ENCODE measurements at regions not wholly inside any gene's neighbourhood (a gene's known extent, or its start where the extent isn't known, plus 50 kb on each side); places are given as distances from the start of the nearest gene placed in this dataset.
"Not testable (repeated sequence)": the region's sequence is repeated elsewhere in the genome, so short reads cannot be mapped to it uniquely, and the experiment has no call there.

- no peak overlapping the region for H3K27ac Mint-ChIP-seq (ENCODE audit: low read depth)
- H3K27me3 Mint-ChIP-seq = no peaks in the 10 kb centered on the region
- DNase-seq (ENCODE audit: low spot score in 2 of 2) = no peak
- H3K4me1 Mint-ChIP-seq = no peaks in the 10 kb centered on the region
- H3K36me3 Mint-ChIP-seq (ENCODE audit: insufficient read depth) = no peaks in the 10 kb centered on the region
- H3K4me3 Mint-ChIP-seq = no peak overlapping the region
- ATAC-seq (replicated peaks; ENCODE audit: extremely low read depth, poor library complexity, severe bottlenecking) = no peak
- peaks cover 11% of the 10 kb centered on the region for H3K9me3 Mint-ChIP-seq
These were observed 1719.2 kb upstream of the LRRTM1 start for GRCh38 chr2:82023710-82024109.

DNA sequence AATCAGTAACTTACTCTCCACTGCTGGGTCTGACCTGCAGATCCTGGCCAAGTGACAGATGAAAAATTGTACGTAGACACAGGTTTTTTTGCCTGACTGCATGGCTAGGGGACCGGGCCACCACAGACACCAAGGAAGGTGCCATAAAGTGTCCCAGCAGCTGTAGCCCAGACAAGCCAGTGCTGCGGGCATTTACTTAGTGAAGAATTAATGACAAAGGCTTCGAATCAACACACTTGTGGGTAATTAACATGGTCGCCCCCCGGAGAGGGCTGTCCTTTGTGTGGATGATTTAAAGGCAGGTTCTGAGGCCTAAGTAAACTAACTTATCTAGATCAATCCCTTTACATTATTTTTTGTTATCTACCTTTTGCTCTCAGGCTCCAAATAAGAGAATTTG, 1709.1 kb upstream of the LRRTM1 start:
- ATAC-seq (replicated peaks; ENCODE audit: extremely low read depth, poor library complexity, severe bottlenecking) = no peak
- Mint-ChIP-seq H3K27ac (ENCODE audit: low read depth) (no peak overlapping the region), H3K4me3 (no peak overlapping the region), H3K36me3 (ENCODE audit: insufficient read depth) (no peaks in the 10 kb centered on the region), H3K9me3 (no peaks in the 10 kb centered on the region), H3K4me1 (no peaks in the 10 kb centered on the region), H3K27me3 (no peaks in the 10 kb centered on the region)
- no peak for DNase-seq (ENCODE audit: low spot score in 2 of 2)

DNA sequence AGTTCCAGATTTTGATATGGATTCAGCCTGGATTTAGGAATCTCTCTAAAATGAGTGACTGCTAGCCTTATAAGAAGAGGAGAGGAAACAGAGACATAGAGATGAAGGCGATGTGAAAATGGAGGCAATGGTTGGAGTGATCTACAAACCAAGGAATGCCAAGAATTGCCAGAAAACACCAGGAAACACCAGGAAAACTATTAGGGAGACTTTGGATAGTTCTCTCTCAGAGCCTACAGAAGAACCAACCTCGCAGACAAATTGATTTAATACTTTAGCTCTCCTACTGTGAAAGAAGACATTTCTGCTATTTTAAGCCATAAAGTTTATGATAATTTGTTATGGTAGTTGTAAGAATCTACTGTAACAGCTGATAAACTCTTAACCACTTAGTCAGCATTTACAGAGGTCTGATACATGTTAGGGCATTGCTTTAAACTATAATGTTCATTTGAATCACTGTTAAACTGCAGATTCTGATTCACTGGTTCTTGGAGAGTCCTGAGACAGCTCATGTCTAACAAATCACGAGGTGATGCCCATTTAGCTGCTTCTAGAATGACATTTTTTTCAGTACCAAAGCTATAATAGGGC, 1702.6 kb upstream of the LRRTM1 start:
- Mint-ChIP-seq H3K9me3 (peaks cover 23% of the 10 kb centered on the region), H3K4me3 (no peak overlapping the region), H3K36me3 (ENCODE audit: insufficient read depth) (no peaks in the 10 kb centered on the region), H3K27me3 (no peaks in the 10 kb centered on the region), H3K27ac (ENCODE audit: low read depth) (no peak overlapping the region), H3K4me1 (no peaks in the 10 kb centered on the region)
- no peak for DNase-seq (ENCODE audit: low spot score in 2 of 2)
- no peak for ATAC-seq (replicated peaks; ENCODE audit: extremely low read depth, poor library complexity, severe bottlenecking)

DNA sequence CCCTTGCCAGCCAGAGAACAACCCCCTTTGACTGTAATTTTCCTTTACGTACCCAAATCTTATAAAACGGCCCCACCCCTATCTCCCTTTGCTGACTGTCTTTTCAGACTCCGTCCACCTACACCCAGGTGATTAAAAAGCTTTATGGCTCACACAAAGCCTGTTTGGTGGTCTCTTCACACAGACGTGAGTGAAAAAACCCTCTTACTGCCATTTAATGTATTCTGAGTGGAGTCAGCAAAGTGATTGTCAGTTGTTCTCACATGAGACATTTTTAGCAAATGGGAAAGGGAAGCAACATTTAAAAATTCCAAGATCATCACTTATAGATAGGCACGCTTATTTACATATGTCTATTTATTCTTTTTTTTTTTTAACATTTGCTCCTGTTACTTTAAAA, 1701.3 kb upstream of the LRRTM1 start:
- H3K27me3 Mint-ChIP-seq; H3K36me3 Mint-ChIP-seq (ENCODE audit: insufficient read depth); H3K4me1 Mint-ChIP-seq; H3K4me3 Mint-ChIP-seq; H3K27ac Mint-ChIP-seq (ENCODE audit: low read depth); ATAC-seq (replicated peaks; ENCODE audit: extremely low read depth, poor library complexity, severe bottlenecking); DNase-seq (ENCODE audit: low spot score in 2 of 2): not testable (repeated sequence)
- peaks cover 23% of the 10 kb centered on the region for H3K9me3 Mint-ChIP-seq

DNA sequence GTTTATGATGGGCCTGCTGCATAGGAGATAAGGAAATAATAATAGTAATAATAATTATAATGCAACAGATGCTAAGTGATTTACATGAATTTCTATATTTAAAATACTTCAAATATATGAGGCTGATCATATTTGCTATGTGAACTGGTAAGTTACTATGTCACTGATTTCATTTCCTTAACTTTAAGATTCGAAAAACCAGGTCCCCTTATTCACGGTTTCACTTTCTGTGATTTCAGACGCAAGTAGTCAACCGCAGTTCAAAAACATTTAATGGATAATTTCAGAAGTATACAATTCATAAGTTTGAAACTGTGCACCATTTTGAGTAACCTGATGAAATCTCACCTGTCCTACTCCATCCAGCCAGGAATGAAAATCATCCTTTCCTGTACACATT, 1697.1 kb upstream of the LRRTM1 start:
- Mint-ChIP-seq H3K27ac (ENCODE audit: low read depth) (no peak overlapping the region), H3K9me3 (peaks cover 19% of the 10 kb centered on the region), H3K4me1 (no peaks in the 10 kb centered on the region), H3K36me3 (ENCODE audit: insufficient read depth) (no peaks in the 10 kb centered on the region), H3K27me3 (no peaks in the 10 kb centered on the region), H3K4me3 (no peak overlapping the region)
- ATAC-seq (replicated peaks; ENCODE audit: extremely low read depth, poor library complexity, severe bottlenecking) (no peak), DNase-seq (ENCODE audit: low spot score in 2 of 2) (no peak)

GRCh38 chr2:82000606-82001005, 1696.1 kb upstream of the LRRTM1 start:
- H3K27ac Mint-ChIP-seq (ENCODE audit: low read depth) = no peak overlapping the region
- no peaks in the 10 kb centered on the region for H3K27me3 Mint-ChIP-seq
- no peak overlapping the region for H3K4me3 Mint-ChIP-seq
- peaks cover 15% of the 10 kb centered on the region for H3K9me3 Mint-ChIP-seq
- no peaks in the 10 kb centered on the region for H3K36me3 Mint-ChIP-seq (ENCODE audit: insufficient read depth)
- no peak for ATAC-seq (replicated peaks; ENCODE audit: extremely low read depth, poor library complexity, severe bottlenecking)
- DNase-seq (ENCODE audit: low spot score in 2 of 2) = no peak
- H3K4me1 Mint-ChIP-seq = no peaks in the 10 kb centered on the region

GRCh38 chr2:81996332-81996731, 1691.8 kb upstream of the LRRTM1 start:
- no peaks in the 10 kb centered on the region for H3K36me3 Mint-ChIP-seq (ENCODE audit: insufficient read depth)
- DNase-seq (ENCODE audit: low spot score in 2 of 2) (no peak), ATAC-seq (replicated peaks; ENCODE audit: extremely low read depth, poor library complexity, severe bottlenecking) (no peak)
- no peaks in the 10 kb centered on the region for H3K27me3 Mint-ChIP-seq
- H3K9me3 Mint-ChIP-seq = peaks cover 13% of the 10 kb centered on the region
- no peak overlapping the region for H3K4me3 Mint-ChIP-seq
- no peak overlapping the region for H3K27ac Mint-ChIP-seq (ENCODE audit: low read depth)
- no peaks in the 10 kb centered on the region for H3K4me1 Mint-ChIP-seq

GRCh38 chr2:81991282-81991681, 1686.7 kb upstream of the LRRTM1 start:
- Mint-ChIP-seq H3K9me3 (peaks cover 11% of the 10 kb centered on the region), H3K27me3 (no peaks in the 10 kb centered on the region), H3K36me3 (ENCODE audit: insufficient read depth) (no peaks in the 10 kb centered on the region), H3K4me3 (no peak overlapping the region), H3K27ac (ENCODE audit: low read depth) (no peak overlapping the region), H3K4me1 (no peaks in the 10 kb centered on the region)
- ATAC-seq (replicated peaks; ENCODE audit: extremely low read depth, poor library complexity, severe bottlenecking) (no peak), DNase-seq (ENCODE audit: low spot score in 2 of 2) (no peak)

DNA sequence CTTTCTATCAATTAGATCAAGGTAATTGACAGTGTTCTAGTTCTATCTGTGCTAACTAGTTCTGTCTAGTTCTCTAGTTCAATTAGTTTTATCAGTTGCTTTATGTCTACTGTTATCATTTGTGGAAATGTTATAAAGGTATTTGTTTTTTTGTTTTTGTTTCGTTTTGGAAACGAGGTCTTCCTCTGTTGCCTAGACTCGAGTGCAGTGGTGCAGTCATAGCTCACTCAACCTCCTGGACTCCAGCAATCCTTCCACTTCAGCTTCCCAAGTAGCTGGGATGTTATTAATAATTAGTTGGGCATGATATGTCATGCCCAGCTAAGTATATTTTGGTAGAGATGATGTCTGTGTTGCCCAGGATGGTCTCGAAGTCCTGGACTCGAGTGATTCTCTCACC, 1682.8 kb upstream of the LRRTM1 start:
- H3K36me3 Mint-ChIP-seq (ENCODE audit: insufficient read depth) = no peaks in the 10 kb centered on the region
- no peaks in the 10 kb centered on the region for H3K4me1 Mint-ChIP-seq
- peaks cover 6% of the 10 kb centered on the region for H3K9me3 Mint-ChIP-seq
- H3K4me3 Mint-ChIP-seq = no peak overlapping the region
- ATAC-seq (replicated peaks; ENCODE audit: extremely low read depth, poor library complexity, severe bottlenecking) (no peak), DNase-seq (ENCODE audit: low spot score in 2 of 2) (no peak)
- no peaks in the 10 kb centered on the region for H3K27me3 Mint-ChIP-seq
- H3K27ac Mint-ChIP-seq (ENCODE audit: low read depth) = no peak overlapping the region

GRCh38 chr2:81984969-81985637, 1680.6 kb upstream of the LRRTM1 start:
- Mint-ChIP-seq H3K4me3 (no peak overlapping the region), H3K27me3 (no peaks in the 10 kb centered on the region), H3K9me3 (peaks cover 6% of the 10 kb centered on the region), H3K27ac (ENCODE audit: low read depth) (no peak overlapping the region), H3K36me3 (ENCODE audit: insufficient read depth) (no peaks in the 10 kb centered on the region), H3K4me1 (no peaks in the 10 kb centered on the region)
- DNase-seq (ENCODE audit: low spot score in 2 of 2) = no peak
- no peak for ATAC-seq (replicated peaks; ENCODE audit: extremely low read depth, poor library complexity, severe bottlenecking)

GRCh38 chr2:81981585-81981984, 1677.0 kb upstream of the LRRTM1 start:
- no peak overlapping the region for H3K4me3 Mint-ChIP-seq
- no peak for ATAC-seq (replicated peaks; ENCODE audit: extremely low read depth, poor library complexity, severe bottlenecking)
- no peaks in the 10 kb centered on the region for H3K9me3 Mint-ChIP-seq
- no peaks in the 10 kb centered on the region for H3K27me3 Mint-ChIP-seq
- DNase-seq (ENCODE audit: low spot score in 2 of 2) = no peak
- H3K4me1 Mint-ChIP-seq = no peaks in the 10 kb centered on the region
- H3K36me3 Mint-ChIP-seq (ENCODE audit: insufficient read depth) = no peaks in the 10 kb centered on the region
- no peak overlapping the region for H3K27ac Mint-ChIP-seq (ENCODE audit: low read depth)

DNA sequence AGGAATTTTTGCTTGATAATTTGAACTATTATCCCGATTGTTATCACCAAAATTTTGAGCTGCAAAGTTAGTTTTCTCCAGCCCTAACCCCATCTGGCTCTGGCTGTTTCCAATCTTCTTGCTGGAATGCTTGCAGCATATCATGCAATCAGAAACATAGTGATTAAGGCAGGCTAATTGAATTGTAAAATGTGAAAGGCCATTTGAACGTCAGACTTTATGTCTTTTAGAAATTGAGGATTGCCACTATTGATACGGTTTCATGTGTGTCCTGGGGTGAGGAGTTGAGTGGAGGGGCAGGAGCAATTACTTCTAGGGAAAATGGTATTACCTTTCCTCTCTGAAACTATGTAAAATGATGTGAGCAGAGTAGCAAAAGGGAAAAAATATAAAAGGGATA, 1674.5 kb upstream of the LRRTM1 start:
- no peak overlapping the region for H3K27ac Mint-ChIP-seq (ENCODE audit: low read depth)
- ATAC-seq (replicated peaks; ENCODE audit: extremely low read depth, poor library complexity, severe bottlenecking) (no peak), DNase-seq (ENCODE audit: low spot score in 2 of 2) (no peak)
- H3K36me3 Mint-ChIP-seq (ENCODE audit: insufficient read depth) = no peaks in the 10 kb centered on the region
- no peaks in the 10 kb centered on the region for H3K4me1 Mint-ChIP-seq
- H3K9me3 Mint-ChIP-seq = no peaks in the 10 kb centered on the region
- no peaks in the 10 kb centered on the region for H3K27me3 Mint-ChIP-seq
- H3K4me3 Mint-ChIP-seq = no peak overlapping the region

DNA sequence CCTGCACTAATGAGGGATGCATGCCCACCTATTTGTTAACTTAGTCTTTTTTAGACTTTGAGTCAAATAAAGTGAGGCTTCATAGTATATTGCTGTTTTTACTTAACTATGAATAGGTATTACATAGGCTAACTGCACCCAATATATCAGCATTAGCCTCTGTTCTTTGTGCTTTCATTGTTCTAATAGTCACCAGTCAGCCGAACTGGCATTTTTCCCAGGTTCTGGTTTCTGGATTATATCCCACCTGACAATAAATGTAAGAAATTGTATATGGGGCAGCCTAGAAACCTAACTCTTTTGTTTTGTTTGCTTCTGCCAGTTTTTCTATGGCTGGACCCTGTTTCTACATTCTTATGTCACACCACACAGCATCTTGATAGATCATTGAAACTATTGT, 1672.4 kb upstream of the LRRTM1 start:
- Mint-ChIP-seq H3K4me1 (no peaks in the 10 kb centered on the region), H3K36me3 (ENCODE audit: insufficient read depth) (no peaks in the 10 kb centered on the region), H3K27ac (ENCODE audit: low read depth) (no peak overlapping the region), H3K9me3 (no peaks in the 10 kb centered on the region), H3K4me3 (no peak overlapping the region), H3K27me3 (no peaks in the 10 kb centered on the region)
- no peak for ATAC-seq (replicated peaks; ENCODE audit: extremely low read depth, poor library complexity, severe bottlenecking)
- no peak for DNase-seq (ENCODE audit: low spot score in 2 of 2)

All from central memory CD8-positive, alpha-beta T cell (primary cell).